ENCODE measurements at regions not wholly inside any gene's neighbourhood (a gene's known extent, or its start where the extent isn't known, plus 50 kb on each side); places are given as distances from the start of the nearest gene placed in this dataset.

- CTCF ChIA-PET = interaction anchor here (0.6 to 0.7 kb wide), 2 partner anchors 52 to 491 kb away, joined by 3 read pairs; no protein-coding TSS in a partner anchor
- Histone ChIP-seq H3K9me2 (no peaks in the 10 kb centered on the region), H3K79me2 (ENCODE audit: insufficient read depth) (no peaks in the 10 kb centered on the region), H3K27ac (ENCODE audit: low read depth in 2 of 2, low read length in 1 of 2) (no peak overlapping the region), H3K36me3 (replicated peaks in 1 of 2; ENCODE audit: control insufficient read depth in 1 of 2, insufficient read depth in 2 of 2, low read length in 1 of 2) (no peaks in the 10 kb centered on the region), H3K4me1 (ENCODE audit: control insufficient read depth in 1 of 2, insufficient read depth in 2 of 2, low read depth in 1 of 2, low read length in 1 of 2) (no peaks in the 10 kb centered on the region), H2AFZ (ENCODE audit: low read depth) (no peak overlapping the region), H3K27me3 (ENCODE audit: insufficient read depth) (no peaks in the 10 kb centered on the region), H3K4me3 (ENCODE audit: low read depth in 2 of 2, low read length in 1 of 2) (no peak overlapping the region), H3K4me2 (no peak overlapping the region), H3K9ac (no peak overlapping the region), H4K20me1 (ENCODE audit: insufficient read depth) (no peaks in the 10 kb centered on the region), H3K9me3 (no peaks in the 10 kb centered on the region), H3F3A (replicated peaks; ENCODE audit: insufficient read depth) (no peaks in the 10 kb centered on the region)
- TF ChIP-seq TEAD4 (IDR thresholded peaks at IDR 0.05; ENCODE audit: borderline replicate concordance, insufficient read depth) = no peak
- no peak for TF ChIP-seq REST (IDR thresholded peaks at IDR 0.05; ENCODE audit: low read depth, low read length)
- TF ChIP-seq CTCF (IDR thresholded peaks at IDR 0.05) = no peak
- TF ChIP-seq, protein P1, sequence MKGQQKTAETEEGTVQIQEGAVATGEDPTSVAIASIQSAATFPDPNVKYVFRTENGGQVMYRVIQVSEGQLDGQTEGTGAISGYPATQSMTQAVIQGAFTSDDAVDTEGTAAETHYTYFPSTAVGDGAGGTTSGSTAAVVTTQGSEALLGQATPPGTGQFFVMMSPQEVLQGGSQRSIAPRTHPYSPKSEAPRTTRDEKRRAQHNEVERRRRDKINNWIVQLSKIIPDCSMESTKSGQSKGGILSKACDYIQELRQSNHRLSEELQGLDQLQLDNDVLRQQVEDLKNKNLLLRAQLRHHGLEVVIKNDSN (IDR thresholded peaks at IDR 0.05; ENCODE audit: borderline replicate concordance, low read depth) = no peak
- no peak for TF ChIP-seq ELF1 (IDR thresholded peaks at IDR 0.05)
- TF ChIP-seq RFX5 (IDR thresholded peaks at IDR 0.05; ENCODE audit: low read length) = no peak
- TF ChIP-seq RAD21 (IDR thresholded peaks at IDR 0.05; ENCODE audit: low read length) = no peak
- TF ChIP-seq TAF1 (IDR thresholded peaks at IDR 0.05; ENCODE audit: borderline replicate concordance, low read depth, low read length) = no peak
- TF ChIP-seq MEF2A (IDR thresholded peaks at IDR 0.05; ENCODE audit: borderline replicate concordance, low read depth) = no peak
- no peak for TF ChIP-seq MXI1 (IDR thresholded peaks at IDR 0.05; ENCODE audit: low read depth, low read length)
- TF ChIP-seq EP300 (IDR thresholded peaks at IDR 0.05; ENCODE audit: borderline replicate concordance in 1 of 2, low read depth in 1 of 2, low read length in 1 of 2) = no peak
- TF ChIP-seq CHD2 (IDR thresholded peaks at IDR 0.05; ENCODE audit: low read length, partially characterized antibody) = no peak
- TF ChIP-seq SIN3A (IDR thresholded peaks at IDR 0.05; ENCODE audit: borderline replicate concordance, low read depth, low read length) = no peak
- TF ChIP-seq, protein P2, sequence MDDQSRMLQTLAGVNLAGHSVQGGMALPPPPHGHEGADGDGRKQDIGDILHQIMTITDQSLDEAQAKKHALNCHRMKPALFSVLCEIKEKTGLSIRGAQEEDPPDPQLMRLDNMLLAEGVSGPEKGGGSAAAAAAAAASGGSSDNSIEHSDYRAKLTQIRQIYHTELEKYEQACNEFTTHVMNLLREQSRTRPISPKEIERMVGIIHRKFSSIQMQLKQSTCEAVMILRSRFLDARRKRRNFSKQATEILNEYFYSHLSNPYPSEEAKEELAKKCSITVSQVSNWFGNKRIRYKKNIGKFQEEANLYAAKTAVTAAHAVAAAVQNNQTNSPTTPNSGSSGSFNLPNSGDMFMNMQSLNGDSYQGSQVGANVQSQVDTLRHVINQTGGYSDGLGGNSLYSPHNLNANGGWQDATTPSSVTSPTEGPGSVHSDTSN (IDR thresholded peaks at IDR 0.05) = no peak
- TF ChIP-seq RCOR1 (IDR thresholded peaks at IDR 0.05; ENCODE audit: low read length) = no peak
- TF ChIP-seq TCF12 (IDR thresholded peaks at IDR 0.05) = no peak
- TF ChIP-seq GATA2 (CRISPR knock-in tag; IDR thresholded peaks at IDR 0.05) = no peak
- TF ChIP-seq GABPA (IDR thresholded peaks at IDR 0.05; ENCODE audit: low read depth) = no peak
- TF ChIP-seq YY1 (IDR thresholded peaks at IDR 0.05; ENCODE audit: low read depth) = no peak
- TF ChIP-seq RXRA (IDR thresholded peaks at IDR 0.05; ENCODE audit: borderline replicate concordance, low read depth) = no peak
- no peak for DNase-seq
- POLR2A ChIA-PET = no interaction called here
Measured at GRCh38 chr11:39804271-39804670, 1655.2 kb downstream of the LRRC4C start.

All from SK-N-SH (cell line).